SIG-M5 treated with dmso at 0.1 percent for 504 hours (cell line): ENCODE measurements at regions not wholly inside any gene's neighbourhood (a gene's known extent, or its start where the extent isn't known, plus 50 kb on each side); places are given as distances from the start of the nearest gene placed in this dataset.

Source experiments
- DNase-seq: peaks from one replicate; lab custom pipeline; 2025; ENCODE audit not compliant: unreplicated experiment; lab: John Stamatoyannopoulos, UW

DNA sequence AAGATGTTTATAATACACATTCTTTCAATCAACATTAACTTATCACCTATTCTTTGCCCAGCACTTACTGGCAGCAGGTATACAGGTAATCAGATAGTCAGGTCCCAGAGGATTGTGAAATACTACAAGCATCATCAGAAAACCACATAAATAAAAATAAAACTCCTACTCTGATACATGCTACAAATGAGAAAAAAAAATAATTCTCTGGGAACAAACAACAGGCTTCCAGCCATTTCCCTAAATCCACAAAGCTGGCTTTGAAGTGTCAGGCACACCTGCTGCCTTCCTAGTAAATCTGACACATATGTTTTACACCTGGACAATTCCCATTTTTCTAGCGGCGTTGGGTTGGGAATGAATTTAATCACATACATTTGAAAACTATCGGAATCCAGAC, 384.5 kb upstream of the CDH4 start:
- DNase-seq = no peak

DNA sequence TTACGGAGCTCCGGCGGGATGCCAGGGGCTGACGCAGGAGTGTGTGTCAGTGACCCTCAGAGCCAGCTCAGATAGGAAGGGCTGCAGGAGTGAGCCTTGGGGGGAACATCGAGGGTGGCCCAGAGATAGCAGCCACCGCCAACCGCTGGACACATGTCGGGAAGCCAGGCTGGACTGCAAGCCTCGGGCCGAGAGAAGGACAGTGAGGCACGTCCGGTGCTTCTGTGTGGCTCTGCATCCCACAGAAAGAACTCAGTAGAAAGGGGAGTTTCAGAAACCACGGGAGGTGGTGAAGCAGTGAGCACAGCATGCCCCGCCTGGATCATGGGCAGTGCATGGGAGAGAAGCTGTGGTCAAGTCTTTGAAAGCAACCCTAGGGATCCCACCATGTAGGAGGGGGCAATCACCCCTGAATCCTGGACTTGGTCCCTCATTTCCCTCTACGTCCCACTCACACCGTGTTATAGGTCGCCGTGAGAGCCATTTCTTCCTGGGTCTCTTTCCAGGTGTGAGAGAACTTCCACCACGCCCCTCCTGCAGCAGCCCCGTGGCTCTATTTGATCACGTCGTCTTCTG, 383.7 kb upstream of the CDH4 start:
- DNase-seq = no peak

DNA sequence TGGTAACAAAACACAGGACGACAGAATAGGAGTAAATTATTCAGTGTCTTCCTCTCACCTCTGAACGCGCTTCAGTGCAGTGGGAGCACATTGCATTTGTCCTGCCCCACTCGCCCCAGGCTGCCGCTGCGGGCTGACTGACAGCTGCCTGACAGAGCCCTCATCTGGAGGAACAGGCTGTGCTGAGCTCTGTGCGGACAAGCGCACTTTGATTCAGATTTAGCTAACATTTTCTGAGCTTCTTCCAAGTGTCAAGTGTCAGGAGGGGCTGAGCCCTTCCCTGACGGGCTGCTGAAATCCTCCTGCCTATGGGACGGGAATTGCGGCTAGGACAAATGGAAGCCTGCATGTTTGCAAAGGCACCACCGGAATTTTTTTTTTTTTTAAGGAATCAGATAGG, 383.0 kb upstream of the CDH4 start:
- DNase-seq = no peak

DNA sequence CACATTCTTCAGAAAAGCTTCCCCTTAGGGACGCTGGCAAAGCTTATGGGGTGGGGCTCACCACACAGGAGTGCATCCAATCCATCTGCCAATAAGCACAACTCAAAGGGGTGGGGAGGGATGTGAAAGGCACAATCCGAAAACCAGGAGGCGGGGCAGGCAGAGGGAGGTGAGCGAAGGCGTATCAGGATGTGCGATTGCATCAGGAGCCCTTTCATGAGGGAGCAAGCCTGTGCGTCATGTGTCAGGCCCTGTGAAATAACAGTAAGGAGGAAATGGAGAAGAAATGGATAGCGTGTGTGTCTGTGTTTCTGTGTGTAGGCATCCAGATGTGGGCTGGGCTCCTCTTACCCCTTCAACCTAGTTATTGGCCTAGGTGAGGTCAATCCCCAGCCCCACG, 382.4 kb upstream of the CDH4 start:
- no peak for DNase-seq

DNA sequence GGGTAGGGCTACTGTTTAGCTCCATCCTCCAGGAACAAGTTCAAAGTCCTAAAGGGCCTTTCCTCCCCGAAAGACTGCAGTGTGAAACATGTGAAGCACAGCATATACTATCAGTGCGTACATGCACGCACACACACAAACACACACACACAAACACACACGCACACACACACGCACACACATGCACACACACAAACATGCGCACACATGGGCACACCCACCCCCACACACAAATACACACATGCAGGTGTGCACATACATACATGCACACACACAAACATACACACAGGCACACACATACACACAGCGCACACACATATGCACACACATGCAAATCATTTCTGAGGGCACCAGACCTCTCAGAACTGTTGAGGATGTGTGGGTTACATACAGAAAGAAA, 382.0 kb upstream of the CDH4 start:
- no peak for DNase-seq

DNA sequence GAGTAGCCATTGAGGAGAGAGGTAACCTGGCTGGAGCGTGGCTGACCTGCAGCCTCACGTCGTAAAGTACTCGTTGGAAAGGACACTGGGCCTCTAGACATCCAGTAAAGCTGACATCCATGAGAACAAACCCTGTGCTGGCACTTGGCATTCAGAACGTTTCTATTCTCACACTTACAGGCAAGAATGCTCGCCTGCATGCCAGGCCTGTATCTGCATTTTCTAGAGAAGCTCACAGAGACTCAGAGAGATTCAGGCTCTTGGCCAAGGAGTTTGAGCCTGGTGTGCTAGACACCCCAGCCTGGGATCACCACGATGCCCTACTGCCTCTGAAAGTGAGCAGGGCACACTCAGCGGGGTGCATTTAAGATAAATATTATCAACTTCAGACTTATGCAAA, 379.8 kb upstream of the CDH4 start:
- DNase-seq = no peak

DNA sequence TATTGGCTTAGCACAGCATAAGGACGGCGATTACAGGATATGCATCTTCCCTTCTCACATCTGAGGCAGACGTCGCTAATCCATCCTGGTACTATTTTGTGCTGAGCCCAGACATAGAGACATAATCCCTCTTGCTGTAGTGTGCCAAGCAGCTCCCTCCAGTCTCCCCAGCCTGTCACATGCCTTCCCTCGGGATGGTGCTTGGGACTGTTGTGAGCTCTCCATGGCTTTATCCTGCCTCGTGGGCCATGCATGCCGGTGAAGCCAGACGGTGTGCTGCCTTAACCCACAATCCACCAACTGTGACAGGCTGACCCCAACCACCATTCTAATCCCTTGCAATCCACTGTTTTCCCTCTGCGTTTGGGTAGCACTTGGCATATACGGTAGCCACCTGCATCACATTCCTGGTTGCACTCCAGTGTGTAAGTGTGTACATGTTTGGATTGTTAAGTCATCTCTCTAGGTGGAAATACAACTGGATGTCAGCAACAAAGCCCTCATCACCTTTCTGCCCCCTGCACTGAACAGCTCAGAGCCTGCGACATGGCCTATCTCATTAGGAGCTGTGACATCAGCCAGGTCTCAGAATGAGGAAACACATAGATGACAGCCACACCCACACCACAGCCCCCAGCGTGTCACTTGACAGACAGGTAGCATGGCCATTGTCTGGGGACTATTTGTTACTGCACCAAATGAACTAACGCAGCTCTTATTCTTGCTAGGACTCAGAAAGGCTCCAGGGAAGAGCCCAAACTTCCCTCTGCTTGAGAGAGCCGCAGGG, 374.8 kb upstream of the CDH4 start:
- DNase-seq = no peak

DNA sequence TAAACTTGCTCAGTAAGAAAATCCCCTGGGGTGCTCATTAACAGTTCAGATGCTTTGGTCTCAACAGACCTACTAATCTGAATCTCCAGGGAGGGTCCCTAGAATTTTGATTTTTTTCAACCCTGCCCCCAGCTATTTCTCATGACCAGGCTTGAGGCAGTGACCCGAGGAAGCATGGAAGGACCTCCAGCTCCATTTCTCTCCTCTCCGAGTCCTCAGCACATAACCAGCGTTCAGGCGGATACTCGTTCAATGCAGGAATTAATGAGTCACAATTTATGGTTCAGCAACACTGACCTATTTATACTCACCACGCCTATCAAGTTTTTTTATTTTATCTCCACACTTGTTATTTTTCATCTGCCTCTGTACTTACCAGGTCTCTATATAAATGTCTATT, 369.2 kb upstream of the CDH4 start:
- DNase-seq = no peak

DNA sequence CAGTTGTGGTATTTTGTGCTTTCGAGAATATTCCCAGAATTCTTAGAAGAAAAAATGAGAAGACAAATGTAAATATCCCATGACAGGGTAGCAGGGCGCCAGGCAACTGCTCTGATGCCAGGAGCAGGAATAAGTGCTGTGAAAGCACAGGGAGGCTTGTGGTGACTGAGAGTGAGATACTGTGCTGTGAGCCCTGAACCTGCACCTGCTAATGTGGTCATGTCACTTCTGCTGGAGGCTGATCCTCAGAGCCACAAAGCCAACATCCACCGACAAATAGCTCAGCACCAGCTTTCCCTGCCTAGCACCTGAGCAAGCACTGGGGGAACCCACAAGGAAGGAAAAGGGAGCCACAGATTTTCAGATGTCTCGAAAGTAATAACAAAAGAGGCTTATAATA, 368.6 kb upstream of the CDH4 start:
- DNase-seq = no peak

DNA sequence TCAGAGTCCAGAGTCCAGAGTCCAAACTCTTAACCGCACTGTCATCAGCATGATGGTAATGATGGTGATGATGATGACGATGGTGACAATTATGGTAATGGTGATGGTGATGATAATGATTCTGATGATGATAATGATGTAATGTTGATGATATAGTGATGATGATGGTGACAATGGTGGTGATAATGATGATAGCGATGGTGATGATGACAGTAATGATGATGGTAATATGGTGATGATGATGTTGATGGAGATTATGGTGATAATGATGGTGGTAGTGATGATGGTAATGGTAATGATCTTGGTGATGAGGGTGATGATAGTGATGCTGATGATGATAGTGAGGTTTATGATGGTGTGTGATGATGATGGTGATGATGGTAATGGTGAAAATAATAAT, 367.8 kb upstream of the CDH4 start:
- no peak for DNase-seq

DNA sequence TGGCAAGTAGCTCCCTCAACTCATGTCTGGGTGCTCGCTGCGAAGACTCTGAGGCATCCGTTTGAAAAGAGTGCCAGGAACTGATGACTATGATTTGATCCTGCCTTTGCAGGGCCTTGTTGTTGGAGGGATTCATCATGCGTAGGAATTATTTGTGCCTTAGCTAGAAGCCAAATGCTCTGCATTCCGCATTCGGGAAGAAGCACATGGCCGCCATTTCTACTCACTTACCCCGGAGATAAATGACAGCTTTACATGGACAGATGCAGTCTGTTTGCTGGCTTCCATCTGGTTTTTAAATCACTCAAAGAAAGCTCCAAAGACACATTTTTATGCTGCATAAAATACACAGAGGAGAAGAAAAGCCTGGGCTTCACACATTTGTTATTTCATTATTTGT, 363.3 kb upstream of the CDH4 start:
- no peak for DNase-seq

DNA sequence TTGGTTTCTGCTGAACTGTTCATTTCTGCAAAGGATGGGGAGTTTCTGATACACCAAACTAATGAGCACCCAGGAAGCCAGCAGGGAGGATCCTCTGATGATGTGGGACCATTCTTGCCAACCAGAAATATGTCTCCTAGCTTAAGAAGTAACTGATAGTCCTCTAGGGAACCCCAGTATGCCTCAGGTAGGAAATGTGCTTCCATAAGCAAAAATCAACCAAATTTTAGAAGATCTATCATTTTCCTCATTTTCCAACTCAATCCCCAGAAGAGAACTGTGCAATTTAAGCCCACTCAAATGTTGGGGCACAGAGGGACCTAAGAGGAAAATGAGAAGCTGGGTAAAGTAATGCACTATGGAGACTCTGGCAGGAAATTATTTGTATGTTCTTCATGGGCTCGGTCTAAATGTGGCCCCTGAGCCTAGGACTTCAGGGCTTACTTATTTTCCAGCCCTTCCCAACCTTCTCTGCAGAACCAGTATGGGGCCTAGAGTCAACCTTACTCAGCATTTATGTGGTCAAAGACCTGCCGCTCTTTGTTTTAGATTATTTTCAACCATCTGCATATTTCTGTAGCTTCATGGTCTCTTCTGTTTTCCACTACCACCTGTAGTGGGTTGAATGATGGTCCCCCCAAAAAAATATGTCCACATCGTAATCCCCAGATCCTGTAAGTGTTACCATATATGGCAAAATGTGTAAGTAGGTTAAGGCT, 359.8 kb upstream of the CDH4 start:
- no peak for DNase-seq

DNA sequence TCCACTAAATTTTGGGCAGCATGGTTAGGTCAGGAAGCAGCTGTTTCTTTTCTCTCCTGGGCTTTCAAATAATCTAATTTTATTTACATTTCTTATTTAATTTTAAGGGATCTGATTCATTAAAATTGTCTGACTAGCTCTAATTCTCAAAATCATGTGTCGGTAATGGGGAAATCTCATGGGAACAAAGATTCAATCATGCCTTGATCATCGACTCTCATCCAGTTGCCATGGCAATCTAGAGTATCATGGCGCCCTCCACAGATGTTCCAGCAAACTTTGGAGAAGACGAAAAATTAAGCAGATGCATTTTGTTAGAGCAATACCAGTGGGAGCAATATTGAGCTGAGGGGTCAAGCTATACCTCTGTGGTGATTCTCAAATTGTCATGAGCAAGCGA, 358.0 kb upstream of the CDH4 start:
- DNase-seq = no peak

DNA sequence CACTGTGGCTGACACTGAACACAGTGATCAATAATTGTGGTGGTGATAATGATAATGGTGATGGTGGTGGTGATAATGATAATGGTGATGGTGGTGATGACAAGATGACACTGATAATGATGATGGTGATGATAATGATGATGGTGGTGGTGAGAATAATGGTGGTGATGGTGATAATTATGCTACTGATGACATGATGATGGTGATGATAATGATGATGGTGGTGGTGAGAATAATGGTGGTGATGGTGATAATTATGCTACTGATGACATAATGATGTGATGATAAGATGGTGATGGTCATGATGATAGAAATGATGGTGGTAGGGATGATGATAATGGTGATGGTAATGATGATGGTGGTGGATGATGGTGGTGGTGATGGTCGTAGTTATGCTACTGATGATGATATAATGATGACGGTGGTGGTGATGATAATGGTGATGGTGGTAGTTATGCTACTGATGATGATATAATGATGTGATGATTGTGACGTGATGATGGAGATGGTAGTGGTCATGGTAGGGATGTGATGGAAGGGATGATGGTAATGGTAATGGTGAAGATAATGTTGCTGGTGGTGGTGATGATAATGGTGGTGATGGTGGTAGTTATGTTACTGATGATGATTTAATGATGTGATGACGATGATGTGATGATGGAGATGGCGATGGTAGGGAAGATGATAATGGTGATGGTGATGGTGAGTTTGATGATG, 356.5 kb upstream of the CDH4 start:
- DNase-seq = no peak

DNA sequence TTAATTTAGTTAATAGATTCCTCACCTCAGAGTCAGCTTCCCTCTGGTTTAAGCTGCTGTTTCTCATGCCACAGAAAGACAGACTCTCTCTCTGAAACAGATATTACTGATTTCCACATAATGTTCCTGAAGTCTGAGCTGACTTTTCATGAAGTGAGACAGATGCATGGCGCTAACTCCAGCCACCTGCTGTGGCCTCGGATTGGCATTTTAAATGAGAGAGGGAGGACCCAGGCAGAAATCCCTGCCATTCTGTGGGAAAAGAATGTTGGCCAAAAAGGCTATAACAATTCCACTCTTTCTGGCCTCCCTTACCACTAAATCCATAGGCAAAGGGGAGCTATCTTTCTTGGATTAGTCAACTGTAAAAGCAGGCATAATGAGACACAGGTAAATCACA, 354.1 kb upstream of the CDH4 start:
- DNase-seq = no peak

DNA sequence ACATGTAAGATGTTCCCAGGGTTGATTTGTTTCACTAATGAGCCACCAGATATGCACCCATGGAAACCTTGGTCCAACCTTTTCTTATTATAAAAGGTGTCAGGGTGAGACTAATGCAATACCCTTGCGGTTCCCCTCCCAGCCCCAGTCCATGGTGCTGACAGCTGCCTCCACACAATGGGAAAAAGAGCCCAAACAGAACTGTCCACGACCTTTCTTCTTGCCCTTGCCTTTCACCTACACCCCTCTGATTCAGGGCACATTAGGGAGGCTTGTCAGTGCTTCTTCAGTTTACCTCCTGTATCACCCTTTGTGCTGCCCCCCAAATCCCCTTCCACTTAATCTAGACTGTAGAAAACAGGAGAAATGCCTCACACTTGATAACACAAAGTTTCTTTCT, 352.7 kb upstream of the CDH4 start:
- no peak for DNase-seq

DNA sequence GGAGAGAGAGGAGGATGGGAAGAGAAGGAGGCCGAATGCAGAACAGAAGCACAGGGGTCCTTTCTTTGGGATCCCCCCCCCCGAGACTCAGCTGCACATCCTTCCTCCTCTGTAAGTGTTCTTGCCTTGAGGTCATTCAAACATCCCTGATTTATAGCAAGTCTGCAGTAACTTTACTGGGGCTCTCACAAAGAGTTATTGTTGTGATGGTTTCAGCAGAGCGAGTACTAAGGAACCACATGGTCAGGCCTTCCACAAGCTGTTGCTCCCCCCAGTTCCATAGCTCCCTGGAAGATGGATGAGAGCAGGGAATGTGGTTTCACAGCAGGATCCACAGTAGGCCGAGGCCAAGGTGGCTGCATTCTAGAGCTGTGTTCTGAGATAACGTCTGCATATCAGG, 351.4 kb upstream of the CDH4 start:
- DNase-seq = no peak

DNA sequence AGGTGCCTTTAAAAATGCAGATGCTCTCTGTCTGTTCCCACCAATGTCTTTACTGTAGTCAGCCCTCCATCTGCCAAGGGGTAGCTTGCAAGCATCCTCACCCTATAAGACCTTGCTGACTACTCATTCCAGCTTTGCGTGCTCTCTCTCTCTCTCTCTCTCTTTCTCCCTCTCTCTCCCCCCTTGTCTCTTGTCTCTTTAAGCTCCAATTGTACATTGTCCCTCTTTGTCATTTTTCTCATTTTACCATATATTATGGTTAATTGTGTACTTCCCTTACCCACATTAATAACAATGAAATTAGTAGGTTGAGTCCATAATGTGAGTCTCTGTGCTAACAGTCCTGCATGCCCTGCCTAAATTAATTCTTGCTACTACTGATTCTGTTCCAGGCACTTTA, 350.2 kb upstream of the CDH4 start:
- no peak for DNase-seq

DNA sequence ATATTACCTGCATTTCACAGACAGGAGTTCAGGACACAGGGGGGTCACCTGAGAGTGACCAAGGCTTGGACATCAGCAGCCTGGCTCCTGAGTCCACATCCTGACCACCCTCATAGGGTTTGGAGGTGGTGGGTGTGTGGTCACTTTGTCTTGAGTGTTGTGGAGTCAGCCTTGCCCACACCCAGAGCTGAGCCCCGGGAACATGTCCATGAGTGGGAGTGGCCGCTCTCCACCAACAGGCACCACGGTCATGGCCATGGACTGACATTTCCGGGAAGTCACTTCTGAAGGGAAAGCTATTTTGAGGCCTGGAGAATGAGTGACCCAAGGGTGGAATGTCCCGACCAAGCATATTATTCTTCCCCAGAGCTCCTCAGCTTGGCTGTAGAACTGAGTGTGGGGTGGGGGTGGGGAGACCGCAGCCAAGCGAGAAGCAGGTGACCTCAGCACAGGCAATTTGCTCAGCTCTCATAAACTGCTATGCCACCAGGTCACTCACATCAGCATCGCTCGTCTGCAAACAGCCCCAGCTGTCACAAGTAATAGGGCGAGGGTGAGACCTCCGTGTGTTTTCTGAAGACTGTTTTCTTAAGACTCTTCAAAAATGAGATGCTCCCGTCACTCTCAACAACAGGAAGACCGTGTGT, 348.6 kb upstream of the CDH4 start:
- DNase-seq = no peak

DNA sequence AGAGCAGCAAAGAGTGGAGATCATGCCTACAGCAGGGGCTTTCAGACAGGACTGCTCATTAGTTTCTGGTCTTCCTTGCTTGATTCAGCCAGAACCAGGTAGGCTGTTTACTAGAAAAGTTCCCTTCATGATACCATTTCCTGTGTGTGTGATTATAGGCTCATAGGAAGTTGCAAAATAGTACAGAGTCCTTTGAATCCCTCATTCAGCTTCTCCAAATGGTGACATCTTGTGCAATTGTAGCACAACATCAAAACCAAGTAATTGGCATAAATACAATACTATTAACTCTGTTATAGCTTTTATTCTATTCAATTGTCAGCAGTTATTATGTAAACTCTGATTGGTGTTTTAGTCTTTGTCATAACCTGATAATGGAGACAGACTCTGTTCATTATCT, 347.3 kb upstream of the CDH4 start:
- DNase-seq = no peak

DNA sequence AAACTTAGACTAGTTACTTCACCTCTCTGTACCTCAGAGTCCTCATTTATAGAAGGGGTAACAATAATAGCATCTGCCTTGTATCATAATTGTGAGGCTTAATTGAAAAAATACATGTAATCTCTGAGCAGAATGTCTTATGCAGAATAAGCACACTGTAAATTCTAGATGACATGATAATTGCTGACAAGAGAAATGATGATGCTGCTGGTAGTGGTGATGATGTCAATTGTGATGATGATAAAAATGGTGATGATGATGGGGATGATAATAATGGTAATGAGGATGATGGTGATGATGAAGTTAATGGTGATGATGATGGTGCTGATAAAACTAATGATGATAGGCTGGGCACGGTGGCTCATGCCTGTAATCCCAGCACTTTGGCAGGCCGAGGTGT, 346.1 kb upstream of the CDH4 start:
- DNase-seq = no peak
